CD4-positive, alpha-beta memory T cell (primary cell): ENCODE measurements at regions not wholly inside any gene's neighbourhood (a gene's known extent, or its start where the extent isn't known, plus 50 kb on each side); places are given as distances from the start of the nearest gene placed in this dataset.

Source experiments
- CTCF ChIA-PET: fragments of 350-600 bp; sonication (Branson Sonifier 250); formaldehyde crosslinking; loops from one replicate; lab custom pipeline; 2021; ENCODE audit warnings: inconsistent platforms; ENCODE audit not compliant: partially characterized antibody; lab: Charles Lee
- POLR2A ChIA-PET: fragments of 350-600 bp; sonication (Branson Sonifier 250); formaldehyde crosslinking; loops from one replicate; lab custom pipeline; 2021; ENCODE audit not compliant: partially characterized antibody; lab: Charles Lee
- DNase-seq, 5 donors: peaks; one replicate each; pipeline versions ENCODE4 v3.0.0 to v3.0.0-alpha.2; 2020 to 2022; ENCODE audit warnings: mixed read lengths in 1 of 5
- H3K27ac ChIP-seq: one replicate; pipeline ENCODE4 v1.7.0; 2013; ENCODE audit warnings: low read depth, low read length
- H3K27me3 ChIP-seq: 2 replicates; pipeline ENCODE4 v1.7.0; 2013; ENCODE audit warnings: mild to moderate bottlenecking, low read length, moderate library complexity; ENCODE audit not compliant: insufficient read depth
- H3K36me3 ChIP-seq: 2 replicates; pipeline ENCODE4 v1.7.0; 2013; ENCODE audit warnings: mild to moderate bottlenecking, low read length, moderate library complexity; ENCODE audit not compliant: insufficient read depth
- H3K4me1 ChIP-seq: 2 replicates; pipeline ENCODE4 v1.7.0; 2013; ENCODE audit warnings: mild to moderate bottlenecking, low read length, moderate library complexity; ENCODE audit not compliant: insufficient read depth
- H3K4me3 ChIP-seq, 2 donors: one replicate each; pipeline ENCODE4 v1.7.0; 2013; ENCODE audit warnings: low read length in 2 of 2, mild to moderate bottlenecking in 1 of 2
- H3K9me3 ChIP-seq, 2 donors: one replicate each; pipeline ENCODE4 v1.7.0; 2013; ENCODE audit warnings: low read length in 2 of 2, control low read depth in 1 of 2; ENCODE audit not compliant: control insufficient read depth in 1 of 2
- H3K27ac Mint-ChIP-seq, 7 donors: one replicate each; pipeline ENCODE4 v1.8.0; 2020 to 2021; ENCODE audit warnings: mixed read lengths in 7 of 7, mild to moderate bottlenecking in 6 of 7, inconsistent platforms in 3 of 7, moderate library complexity in 3 of 7
- H3K27me3 Mint-ChIP-seq, 2 donors: one replicate each; pipeline ENCODE4 v1.8.0; 2020 to 2021; ENCODE audit warnings: mixed read lengths in 2 of 2
- H3K36me3 Mint-ChIP-seq, 2 donors: one replicate each; pipeline ENCODE4 v1.8.0; 2020 to 2021; ENCODE audit warnings: mixed read lengths in 2 of 2, inconsistent platforms in 1 of 2, mild to moderate bottlenecking in 1 of 2
- H3K4me1 Mint-ChIP-seq, 4 donors: one replicate each; pipeline ENCODE4 v1.8.0; 2020 to 2021; ENCODE audit warnings: mixed read lengths in 4 of 4, mild to moderate bottlenecking in 1 of 4
- H3K4me3 Mint-ChIP-seq, 8 donors: one replicate each; pipeline ENCODE4 v1.8.0; 2020 to 2021; ENCODE audit warnings: mixed read lengths in 8 of 8, mild to moderate bottlenecking in 7 of 8, moderate library complexity in 6 of 8, inconsistent platforms in 3 of 8
- H3K9me3 Mint-ChIP-seq, 8 donors: one replicate each; pipeline ENCODE4 v1.8.0; 2020 to 2021; ENCODE audit warnings: mixed read lengths in 8 of 8, mild to moderate bottlenecking in 5 of 8, inconsistent platforms in 3 of 8, moderate library complexity in 1 of 8
- intact Hi-C: fragments of 100-400 bp; cut with micrococcal nuclease; formaldehyde crosslinking; loops from one replicate; pipeline ENCODE4 v1.15.1; 2023

DNA sequence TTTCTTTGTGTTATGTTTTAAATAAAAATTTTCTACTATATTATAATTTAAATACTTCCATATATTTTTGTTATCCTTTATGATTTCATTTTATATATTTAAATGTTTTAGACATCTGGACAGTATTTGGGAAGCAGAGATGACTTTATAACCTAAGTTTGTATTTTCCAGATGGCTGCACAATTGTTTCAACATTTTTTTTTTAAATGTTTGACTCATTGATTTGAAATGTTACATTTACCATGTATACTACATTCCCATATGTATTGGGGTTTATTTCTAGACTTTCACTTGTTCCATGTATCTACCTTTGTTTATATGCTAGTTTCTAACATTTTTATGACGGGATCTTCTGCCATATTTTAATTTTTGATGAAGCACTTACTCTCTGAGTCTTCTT, 766.5 kb downstream of the METTL15 start:
- Histone ChIP-seq H3K27me3 (no peaks in the 10 kb centered on the region), H3K9me3 (no peaks in the 10 kb centered on the region), H3K4me1 (no peaks in the 10 kb centered on the region), H3K4me3 (no peak overlapping the region), H3K27ac (no peak overlapping the region), H3K36me3 (no peaks in the 10 kb centered on the region)
- DNase-seq: no peak
- intact Hi-C loops: no loop called here
- no peaks in the 10 kb centered on the region for H3K27me3 Mint-ChIP-seq
- ChIA-PET CTCF (no interaction called here), POLR2A (no interaction called here)
- H3K36me3 Mint-ChIP-seq: no peaks in the 10 kb centered on the region
- no peak overlapping the region for H3K4me3 Mint-ChIP-seq
- H3K9me3 Mint-ChIP-seq: peaks cover 0 to 10% (median 2%) of the 10 kb centered on the region in 8 donors
- H3K27ac Mint-ChIP-seq: no peak overlapping the region
- H3K4me1 Mint-ChIP-seq: no peaks in the 10 kb centered on the region

DNA sequence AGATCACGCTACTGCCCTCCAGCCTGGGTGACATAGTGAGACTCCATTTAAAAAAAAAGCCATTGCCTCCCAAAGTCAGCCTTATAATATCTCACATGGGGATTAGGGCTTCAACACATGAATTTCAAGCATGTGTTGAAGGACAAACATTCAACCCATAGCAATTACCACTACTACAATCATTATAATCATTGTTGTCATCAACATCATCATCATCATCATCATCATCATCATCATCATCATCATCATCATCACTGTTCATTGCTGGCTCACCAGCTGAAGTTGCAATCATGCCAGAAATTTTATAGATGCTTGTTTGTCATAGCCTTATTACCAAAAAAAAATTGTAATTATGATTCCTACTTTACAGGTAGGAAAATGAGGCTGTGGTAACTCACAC, 762.9 kb downstream of the METTL15 start:
- ChIA-PET CTCF (no interaction called here), POLR2A (no interaction called here)
- H3K36me3 Mint-ChIP-seq: no peaks in the 10 kb centered on the region
- intact Hi-C loops: no loop called here
- H3K27ac Mint-ChIP-seq: no peak overlapping the region
- H3K4me3 Mint-ChIP-seq: no peak overlapping the region
- H3K4me1 Mint-ChIP-seq: no peaks in the 10 kb centered on the region
- H3K36me3 ChIP-seq: no peaks in the 10 kb centered on the region
- peaks cover 2 to 16% (median 6%) of the 10 kb centered on the region in 8 donors for H3K9me3 Mint-ChIP-seq
- no peak overlapping the region for H3K4me3 ChIP-seq
- H3K27me3 ChIP-seq: no peaks in the 10 kb centered on the region
- no peak for DNase-seq
- H3K4me1 ChIP-seq: no peaks in the 10 kb centered on the region
- no peak overlapping the region for H3K27ac ChIP-seq
- H3K9me3 ChIP-seq: peaks cover 0 to 6% of the 10 kb centered on the region in 2 donors
- no peaks in the 10 kb centered on the region for H3K27me3 Mint-ChIP-seq

DNA sequence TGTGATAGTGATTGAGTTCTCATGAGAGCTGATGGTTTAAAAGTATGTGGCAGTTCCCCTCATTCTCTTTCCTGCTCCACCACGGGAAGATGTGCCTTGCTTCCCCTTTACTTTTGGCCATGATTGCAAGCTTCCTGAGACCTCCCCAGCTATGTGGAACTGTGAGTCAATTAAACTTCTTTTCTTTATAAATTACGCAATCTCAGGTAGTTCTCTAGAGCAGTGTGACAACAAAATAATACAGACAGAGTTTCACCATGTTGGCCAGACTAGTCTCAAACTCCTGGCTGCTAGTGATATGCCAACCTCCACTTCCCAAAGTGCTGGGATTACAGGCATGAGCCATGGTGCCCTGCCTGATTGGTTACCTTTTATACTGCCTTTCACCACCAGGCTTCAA, 755.2 kb downstream of the METTL15 start:
- Histone ChIP-seq H3K36me3 (no peaks in the 10 kb centered on the region), H3K27me3 (no peaks in the 10 kb centered on the region), H3K9me3 (peaks cover 0 to 6% of the 10 kb centered on the region in 2 donors), H3K4me3 (no peak overlapping the region), H3K4me1 (no peaks in the 10 kb centered on the region), H3K27ac (no peak overlapping the region)
- DNase-seq: no peak
- Mint-ChIP-seq H3K36me3 (no peaks in the 10 kb centered on the region), H3K27me3 (no peaks in the 10 kb centered on the region), H3K4me1 (no peaks in the 10 kb centered on the region), H3K27ac (no peak overlapping the region), H3K4me3 (no peak overlapping the region), H3K9me3 (peaks cover 4 to 26% (median 7%) of the 10 kb centered on the region in 8 donors)
- ChIA-PET POLR2A (no interaction called here), CTCF (no interaction called here)
- intact Hi-C loops: no loop called here

DNA sequence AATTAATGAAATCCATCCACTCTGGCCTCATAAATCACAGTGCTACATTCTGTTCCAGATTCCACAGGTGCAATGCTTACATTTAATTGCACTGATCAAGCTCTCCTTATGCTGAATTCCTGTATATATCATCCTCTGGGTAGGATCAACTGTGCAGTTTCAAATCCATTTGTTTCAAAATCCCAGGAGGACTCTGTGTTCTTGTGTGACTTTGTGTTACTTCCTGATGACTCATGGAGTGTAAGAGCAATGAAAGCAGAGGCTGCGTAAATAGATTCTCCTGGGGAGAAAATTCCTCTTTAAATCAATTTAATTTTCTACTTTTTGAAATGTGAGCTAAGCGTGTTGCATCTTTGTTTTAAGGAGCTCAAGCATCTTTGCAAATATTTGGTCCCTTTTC, 752.7 kb downstream of the METTL15 start:
- DNase-seq: no peak
- H3K9me3 Mint-ChIP-seq: peaks cover 4 to 31% (median 15%) of the 10 kb centered on the region in 8 donors
- Histone ChIP-seq H3K9me3 (no peaks in the 10 kb centered on the region), H3K36me3 (no peaks in the 10 kb centered on the region), H3K27ac (no peak overlapping the region), H3K4me3 (no peak overlapping the region), H3K27me3 (no peaks in the 10 kb centered on the region), H3K4me1 (no peaks in the 10 kb centered on the region)
- H3K27me3 Mint-ChIP-seq: no peaks in the 10 kb centered on the region
- intact Hi-C loops: no loop called here
- H3K27ac Mint-ChIP-seq: no peak overlapping the region
- no peaks in the 10 kb centered on the region for H3K36me3 Mint-ChIP-seq
- ChIA-PET CTCF (no interaction called here), POLR2A (no interaction called here)
- H3K4me3 Mint-ChIP-seq: no peak overlapping the region
- no peaks in the 10 kb centered on the region for H3K4me1 Mint-ChIP-seq

DNA sequence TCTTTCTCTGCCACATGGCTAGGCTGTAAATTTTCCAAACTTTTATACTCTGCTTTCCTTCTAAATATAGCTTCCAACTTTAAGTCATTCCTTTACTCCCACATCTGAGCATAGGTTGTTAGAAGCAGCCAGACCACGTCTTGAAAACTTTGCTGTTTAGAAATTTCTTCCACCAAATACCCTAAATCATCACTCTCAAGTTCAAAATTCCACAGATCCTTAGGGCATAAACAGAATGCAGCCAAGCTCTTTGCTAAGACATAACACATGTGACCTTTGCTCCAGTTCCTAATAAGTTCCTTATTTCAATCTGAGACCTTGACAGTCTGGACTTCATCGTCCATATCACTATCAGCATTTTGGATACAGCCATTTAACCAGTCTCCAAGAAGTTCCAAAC, 749.9 kb downstream of the METTL15 start:
- H3K27ac Mint-ChIP-seq: no peak overlapping the region
- DNase-seq: no peak
- intact Hi-C loops: no loop called here
- Histone ChIP-seq H3K27me3 (no peaks in the 10 kb centered on the region), H3K27ac (no peak overlapping the region), H3K9me3 (no peaks in the 10 kb centered on the region), H3K36me3 (no peaks in the 10 kb centered on the region), H3K4me1 (no peaks in the 10 kb centered on the region), H3K4me3 (no peak overlapping the region)
- no peak overlapping the region for H3K4me3 Mint-ChIP-seq
- H3K27me3 Mint-ChIP-seq: no peaks in the 10 kb centered on the region
- ChIA-PET CTCF (no interaction called here), POLR2A (no interaction called here)
- H3K4me1 Mint-ChIP-seq: no peaks in the 10 kb centered on the region
- no peaks in the 10 kb centered on the region for H3K36me3 Mint-ChIP-seq
- H3K9me3 Mint-ChIP-seq: peaks cover 4 to 27% (median 15%) of the 10 kb centered on the region in 8 donors

DNA sequence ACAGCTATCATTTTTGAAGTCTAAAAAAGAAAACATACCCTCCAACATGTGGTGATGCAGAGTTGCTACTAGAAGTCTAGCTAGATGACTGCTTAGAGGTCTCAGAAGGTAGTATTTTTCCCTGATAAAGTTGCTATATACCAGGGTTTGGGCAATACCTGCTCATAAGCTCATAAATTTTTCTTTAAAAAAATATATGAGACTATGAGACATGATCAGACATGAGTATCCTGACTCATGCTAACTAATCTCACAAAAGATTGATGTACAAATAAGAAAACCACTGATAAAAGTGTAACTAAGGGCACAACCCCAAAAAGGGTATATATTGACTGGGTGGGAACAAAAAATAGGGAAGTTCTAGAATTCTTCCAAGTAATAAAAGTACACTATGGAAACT, 740.9 kb downstream of the METTL15 start:
- no peak overlapping the region for H3K4me3 Mint-ChIP-seq
- H3K4me1 ChIP-seq: no peaks in the 10 kb centered on the region
- ChIA-PET POLR2A (no interaction called here), CTCF (no interaction called here)
- H3K27ac Mint-ChIP-seq: no peak overlapping the region
- no peaks in the 10 kb centered on the region for H3K36me3 ChIP-seq
- intact Hi-C loops: no loop called here
- H3K36me3 Mint-ChIP-seq: no peaks in the 10 kb centered on the region
- H3K4me3 ChIP-seq: no peak overlapping the region
- H3K9me3 Mint-ChIP-seq: peaks cover 0 to 18% (median 8%) of the 10 kb centered on the region in 8 donors
- H3K4me1 Mint-ChIP-seq: no peaks in the 10 kb centered on the region
- no peak for DNase-seq
- H3K27ac ChIP-seq: no peak overlapping the region
- no peaks in the 10 kb centered on the region for H3K27me3 Mint-ChIP-seq
- no peaks in the 10 kb centered on the region for H3K27me3 ChIP-seq
- no peaks in the 10 kb centered on the region for H3K9me3 ChIP-seq

DNA sequence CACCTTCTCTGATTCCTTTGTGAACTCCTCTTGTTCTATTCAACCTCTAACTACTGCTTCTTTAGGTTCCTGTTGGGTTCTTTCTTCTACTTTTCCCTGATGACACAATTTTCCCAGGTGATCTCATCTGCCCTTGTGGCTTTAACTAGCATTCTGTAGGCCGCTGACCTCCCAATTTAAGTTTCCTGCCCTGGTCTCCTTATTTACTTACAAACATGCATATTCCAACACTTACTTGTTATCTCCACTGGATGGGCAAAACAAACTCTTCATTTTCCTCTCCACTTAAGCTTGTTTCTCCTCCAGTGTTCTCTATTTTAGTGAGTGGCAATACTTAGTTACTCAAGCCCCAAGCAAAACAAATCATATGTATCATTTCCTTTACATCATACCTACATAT, 734.5 kb downstream of the METTL15 start:
- intact Hi-C loops: no loop called here
- no peaks in the 10 kb centered on the region for H3K4me1 Mint-ChIP-seq
- no peak overlapping the region for H3K27ac Mint-ChIP-seq
- Histone ChIP-seq H3K27me3 (no peaks in the 10 kb centered on the region), H3K4me1 (no peaks in the 10 kb centered on the region), H3K27ac (no peak overlapping the region), H3K9me3 (no peaks in the 10 kb centered on the region), H3K36me3 (no peaks in the 10 kb centered on the region), H3K4me3 (no peak overlapping the region)
- peaks cover 0 to 13% (median 3%) of the 10 kb centered on the region in 8 donors for H3K9me3 Mint-ChIP-seq
- no peak overlapping the region for H3K4me3 Mint-ChIP-seq
- DNase-seq: no peak
- H3K36me3 Mint-ChIP-seq: no peaks in the 10 kb centered on the region
- POLR2A ChIA-PET: no interaction called here
- H3K27me3 Mint-ChIP-seq: no peaks in the 10 kb centered on the region
- CTCF ChIA-PET: no interaction called here

DNA sequence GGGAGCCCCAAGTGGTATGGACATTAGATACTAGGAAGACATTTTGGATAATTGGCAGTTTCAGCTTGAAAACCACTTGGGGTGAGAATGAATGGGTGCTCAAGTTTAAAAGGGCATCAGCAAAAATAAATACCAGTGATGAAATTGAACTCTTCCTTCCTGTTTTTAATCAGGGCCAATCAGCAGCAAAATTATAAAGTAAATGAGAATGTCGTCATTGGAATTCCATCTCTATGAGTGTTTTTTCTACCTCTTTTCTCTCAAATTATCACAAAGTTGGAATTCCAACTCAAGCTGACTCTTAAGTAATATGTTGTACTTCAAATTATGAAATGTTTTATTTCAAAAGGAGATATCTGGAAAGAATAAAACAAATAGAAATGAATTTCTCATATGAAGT, 730.6 kb downstream of the METTL15 start:
- CTCF ChIA-PET: no interaction called here
- intact Hi-C loops: no loop called here

More for the DNA sequence above, 730.6 kb downstream of the METTL15 start:
- Mint-ChIP-seq H3K27ac (no peak overlapping the region), H3K9me3 (peaks cover 0 to 9% (median 6%) of the 10 kb centered on the region in 8 donors), H3K27me3 (no peaks in the 10 kb centered on the region), H3K36me3 (no peaks in the 10 kb centered on the region), H3K4me3 (no peak overlapping the region), H3K4me1 (no peaks in the 10 kb centered on the region)
- POLR2A ChIA-PET: no interaction called here
- H3K4me1 ChIP-seq: no peaks in the 10 kb centered on the region
- DNase-seq: no peak
- H3K4me3 ChIP-seq: no peak overlapping the region
- no peak overlapping the region for H3K27ac ChIP-seq
- no peaks in the 10 kb centered on the region for H3K9me3 ChIP-seq
- no peaks in the 10 kb centered on the region for H3K27me3 ChIP-seq
- no peaks in the 10 kb centered on the region for H3K36me3 ChIP-seq
